ENCODE measurements at regions not wholly inside any gene's neighbourhood (a gene's known extent, or its start where the extent isn't known, plus 50 kb on each side); places are given as distances from the start of the nearest gene placed in this dataset.

GRCh38 chr13:36582977-36583376 lies 90.8 kb upstream of the SERTM1 start:
- BruUV-seq (replicated peaks): no TSS peak
- intact Hi-C loops (cut with micrococcal nuclease; ENCODE audit: unreplicated experiment): no loop called here
- TF ChIP-seq CTCF (IDR thresholded peaks at IDR 0.05; ENCODE audit: insufficient read depth in 1 of 2, low read depth in 1 of 2, low read length in 1 of 2, severe bottlenecking in 1 of 2, unreplicated experiment in 1 of 2): no peak
- H3K27ac Mint-ChIP-seq (ENCODE audit: unreplicated experiment): no peak overlapping the region
- no peaks in the 10 kb centered on the region for H3K36me3 Mint-ChIP-seq (ENCODE audit: insufficient read depth, unreplicated experiment)
- no peaks in the 10 kb centered on the region for H3K4me1 Mint-ChIP-seq (ENCODE audit: low read depth, unreplicated experiment)
- no peaks in the 10 kb centered on the region for H3K27me3 ChIP-seq (replicated peaks; ENCODE audit: control insufficient read depth, insufficient read depth, low read length)
- H3K4me3 ChIP-seq (ENCODE audit: low read depth, low read length): no peak overlapping the region
- DNase-seq: no peak
- no peak overlapping the region for H3K4me3 Mint-ChIP-seq (ENCODE audit: unreplicated experiment)
- POLR2A ChIA-PET: no interaction called here
- no peaks in the 10 kb centered on the region for H3K36me3 ChIP-seq (ENCODE audit: control insufficient read depth, insufficient read depth, low read length)
- H3K4me1 ChIP-seq: no peaks in the 10 kb centered on the region
- H3K9me3 ChIP-seq: no peaks in the 10 kb centered on the region
- CTCF ChIA-PET: no interaction called here
- no peaks in the 10 kb centered on the region for H3K9me3 Mint-ChIP-seq (ENCODE audit: unreplicated experiment)
- no peaks in the 10 kb centered on the region for H3K27me3 Mint-ChIP-seq (ENCODE audit: insufficient read depth, unreplicated experiment)

- POLR2A ChIA-PET: no interaction called here
- peaks cover 7% of the 10 kb centered on the region; the same call in 1 of the 2 replicates for H3K9me3 ChIP-seq
- Mint-ChIP-seq H3K27me3 (ENCODE audit: insufficient read depth, unreplicated experiment) (no peaks in the 10 kb centered on the region), H3K9me3 (ENCODE audit: unreplicated experiment) (no peaks in the 10 kb centered on the region), H3K36me3 (ENCODE audit: insufficient read depth, unreplicated experiment) (no peaks in the 10 kb centered on the region), H3K4me3 (ENCODE audit: unreplicated experiment) (no peak overlapping the region), H3K27ac (ENCODE audit: unreplicated experiment) (no peak overlapping the region), H3K4me1 (ENCODE audit: low read depth, unreplicated experiment) (no peaks in the 10 kb centered on the region)
- no peak for DNase-seq
- no peak for TF ChIP-seq CTCF (IDR thresholded peaks at IDR 0.05; ENCODE audit: insufficient read depth in 1 of 2, low read depth in 1 of 2, low read length in 1 of 2, severe bottlenecking in 1 of 2, unreplicated experiment in 1 of 2)
- no peak overlapping the region for H3K4me3 ChIP-seq (ENCODE audit: low read depth, low read length)
- no peaks in the 10 kb centered on the region for H3K27me3 ChIP-seq (replicated peaks; ENCODE audit: control insufficient read depth, insufficient read depth, low read length)
- BruUV-seq (replicated peaks): no TSS peak
- no peaks in the 10 kb centered on the region for H3K36me3 ChIP-seq (ENCODE audit: control insufficient read depth, insufficient read depth, low read length)
- intact Hi-C loops (cut with micrococcal nuclease; ENCODE audit: unreplicated experiment): no loop called here
- H3K4me1 ChIP-seq: no peaks in the 10 kb centered on the region
- CTCF ChIA-PET: no interaction called here
These were observed 74.2 kb upstream of the SERTM1 start for GRCh38 chr13:36599641-36600040.

- POLR2A ChIA-PET: no interaction called here
- no TSS peak for BruUV-seq (replicated peaks)
- Mint-ChIP-seq H3K27me3 (ENCODE audit: insufficient read depth, unreplicated experiment) (no peaks in the 10 kb centered on the region), H3K9me3 (ENCODE audit: unreplicated experiment) (no peaks in the 10 kb centered on the region), H3K36me3 (ENCODE audit: insufficient read depth, unreplicated experiment) (no peaks in the 10 kb centered on the region), H3K4me3 (ENCODE audit: unreplicated experiment) (no peak overlapping the region), H3K27ac (ENCODE audit: unreplicated experiment) (no peak overlapping the region), H3K4me1 (ENCODE audit: low read depth, unreplicated experiment) (no peaks in the 10 kb centered on the region)
- intact Hi-C loops (cut with micrococcal nuclease; ENCODE audit: unreplicated experiment): no loop called here
- TF ChIP-seq CTCF (IDR thresholded peaks at IDR 0.05; ENCODE audit: insufficient read depth in 1 of 2, low read depth in 1 of 2, low read length in 1 of 2, severe bottlenecking in 1 of 2, unreplicated experiment in 1 of 2): no peak
- no peaks in the 10 kb centered on the region for H3K36me3 ChIP-seq (ENCODE audit: control insufficient read depth, insufficient read depth, low read length)
- peaks cover 5% of the 10 kb centered on the region; the same call in 1 of the 2 replicates for H3K9me3 ChIP-seq
- DNase-seq: no peak
- H3K27me3 ChIP-seq (replicated peaks; ENCODE audit: control insufficient read depth, insufficient read depth, low read length): no peaks in the 10 kb centered on the region
- H3K4me3 ChIP-seq (ENCODE audit: low read depth, low read length): no peak overlapping the region
- CTCF ChIA-PET: no interaction called here
- no peaks in the 10 kb centered on the region for H3K4me1 ChIP-seq
These were observed 72.6 kb upstream of the SERTM1 start for GRCh38 chr13:36601186-36601585.
